HUES64 (cell line): ENCODE measurements at regions not wholly inside any gene's neighbourhood (a gene's known extent, or its start where the extent isn't known, plus 50 kb on each side); places are given as distances from the start of the nearest gene placed in this dataset.

Experiments
- H3K27ac ChIP-seq: 2 replicates; pipeline ENCODE4 v1.7.0; 2013; ENCODE audit warnings: low read depth, low read length, inconsistent platforms
- H3K27me3 ChIP-seq: 2 replicates; pipeline ENCODE4 v1.6.1; 2013; ENCODE audit warnings: mild to moderate bottlenecking, low read length; ENCODE audit not compliant: insufficient read depth
- H3K36me3 ChIP-seq: 2 replicates; pipeline ENCODE4 v1.6.1; 2013; ENCODE audit warnings: mild to moderate bottlenecking, low read length; ENCODE audit not compliant: insufficient read depth
- H3K4me1 ChIP-seq: 2 replicates; pipeline ENCODE4 v1.6.1; 2013; ENCODE audit warnings: mild to moderate bottlenecking, low read length, moderate library complexity; ENCODE audit not compliant: insufficient read depth
- H3K4me3 ChIP-seq: 2 replicates; pipeline ENCODE4 v1.5.1; 2013; ENCODE audit warnings: mild to moderate bottlenecking, low read length, moderate library complexity
- H3K9ac ChIP-seq: 2 replicates; pipeline ENCODE4 v1.6.1; 2013; ENCODE audit warnings: mild to moderate bottlenecking, low read depth, low read length
- H3K9me3 ChIP-seq: 2 replicates; pipeline ENCODE4 v1.6.1; 2013; ENCODE audit warnings: low read depth, low read length; ENCODE audit not compliant: insufficient read depth
- WGBS: fragments of 150-250, 120-280 bp; methylation state at CpG from one replicate; pipeline ENCODE4 v1.1.7; 2013; ENCODE audit warnings: missing lambda C conversion rate; 5-methylcytosine and 5-hydroxymethylcytosine counted together

DNA sequence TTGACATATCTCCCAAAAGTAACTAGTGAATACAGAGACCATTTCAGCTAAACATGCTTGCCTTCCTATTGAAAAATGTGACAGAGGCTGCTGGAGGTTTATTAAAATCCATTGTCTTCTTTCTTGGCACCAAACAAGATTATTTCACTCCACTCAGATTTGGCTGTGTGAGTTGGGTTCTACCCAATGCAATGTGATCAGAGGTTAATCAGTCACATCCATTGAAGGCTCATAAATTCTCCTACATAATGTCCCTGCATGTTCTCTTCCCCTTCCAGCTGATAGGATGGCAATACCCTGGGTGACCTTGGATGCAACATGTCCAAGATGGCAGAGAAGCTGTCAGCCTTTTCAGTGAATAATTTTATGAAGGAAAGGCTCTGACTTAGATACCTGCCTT is 54.5 kb downstream of the TKTL2 start:
- H3K4me1 ChIP-seq = 0 out of 2 replicates have a peak, but pooled peaks cover 9% of the 10 kb centered on the region
- no peak overlapping the region for H3K27ac ChIP-seq
- H3K27me3 ChIP-seq = no peaks in the 10 kb centered on the region
- H3K9ac ChIP-seq = no peak overlapping the region
- H3K4me3 ChIP-seq = no peak overlapping the region
- H3K36me3 ChIP-seq = no peaks in the 10 kb centered on the region
- peaks cover 23% of the 10 kb centered on the region for H3K9me3 ChIP-seq

DNA sequence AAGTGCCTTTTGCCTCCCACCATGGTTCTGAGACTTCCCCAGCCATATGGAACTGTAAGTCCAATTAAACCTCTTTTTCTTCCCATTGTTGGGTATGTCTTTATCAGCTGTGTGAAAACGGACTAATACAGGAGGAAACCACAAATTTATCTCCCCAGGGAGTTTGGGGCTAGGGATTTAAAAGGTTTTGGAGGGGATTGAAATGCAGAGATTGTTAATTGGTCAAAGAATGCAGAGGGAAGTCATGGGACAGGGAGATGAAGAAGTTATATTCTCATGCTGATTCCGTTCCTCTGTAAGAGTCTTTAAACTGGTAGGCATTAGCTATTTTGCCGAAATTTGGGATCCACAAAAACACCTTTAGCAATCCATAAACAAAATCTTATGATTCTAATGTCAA is 57.9 kb downstream of the TKTL2 start:
- H3K27me3 ChIP-seq = no peaks in the 10 kb centered on the region
- 0 out of 2 replicates have a peak, but pooled peaks cover 9% of the 10 kb centered on the region for H3K4me1 ChIP-seq
- H3K27ac ChIP-seq = peak overlapping the region; percentile 89; the same call in 1 of the 2 replicates
- H3K36me3 ChIP-seq = no peaks in the 10 kb centered on the region
- H3K9me3 ChIP-seq = peaks cover 23% of the 10 kb centered on the region
- WGBS = 84% methylated on average over 3 of the region's 3 CpGs
- H3K9ac ChIP-seq = no peak overlapping the region
- no peak overlapping the region for H3K4me3 ChIP-seq

DNA sequence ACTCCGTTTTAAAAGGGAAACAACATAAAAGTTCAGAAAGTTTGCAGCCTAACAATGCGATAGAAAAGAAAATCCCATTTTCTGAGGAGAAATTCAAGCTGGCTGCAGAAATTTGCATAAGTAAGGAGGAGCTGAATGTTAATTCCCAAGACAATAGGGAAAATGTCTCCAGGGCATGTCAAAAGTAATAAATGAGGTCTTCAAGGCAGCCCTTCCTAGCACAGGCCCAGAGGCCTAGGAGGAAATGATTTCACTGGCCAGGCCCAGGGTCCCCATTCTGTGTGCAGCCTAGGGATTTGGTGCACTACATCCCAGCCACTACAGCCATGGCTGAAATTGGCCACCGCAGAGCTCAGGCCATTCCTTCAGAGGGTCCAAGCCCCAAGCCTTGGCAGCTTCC is 59.3 kb downstream of the TKTL2 start:
- no peak overlapping the region for H3K9ac ChIP-seq
- peaks cover 23% of the 10 kb centered on the region for H3K9me3 ChIP-seq
- WGBS = 97% methylated on average over 3 of the region's 3 CpGs
- no peaks in the 10 kb centered on the region for H3K27me3 ChIP-seq
- no peak overlapping the region for H3K4me3 ChIP-seq
- 0 out of 2 replicates have a peak, but pooled peaks cover 9% of the 10 kb centered on the region for H3K4me1 ChIP-seq
- peak overlapping the region; percentile 58; the same call in 1 of the 2 replicates for H3K27ac ChIP-seq
- H3K36me3 ChIP-seq = no peaks in the 10 kb centered on the region

DNA sequence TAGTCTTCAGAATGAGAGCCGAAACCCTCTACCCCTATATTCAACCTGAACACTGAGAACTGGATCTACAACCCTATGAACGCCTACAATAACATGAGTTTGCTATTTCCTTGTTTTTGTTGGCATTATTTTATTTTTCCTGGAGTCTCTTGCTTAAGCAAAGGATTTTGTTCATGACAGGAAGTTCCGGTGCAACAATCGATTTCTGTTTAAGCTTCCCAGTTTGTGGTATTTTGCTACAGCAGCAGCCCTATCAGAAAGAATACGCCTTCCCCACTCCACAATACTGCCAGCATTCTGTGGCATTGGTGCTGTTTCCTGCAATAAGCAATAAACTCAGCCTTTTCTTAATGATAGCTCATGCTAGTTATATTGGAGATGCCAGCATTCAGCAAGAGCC is 60.9 kb downstream of the NPY5R start:
- Histone ChIP-seq H3K27ac (peak overlapping the region; percentile 39; the same call in 1 of the 2 replicates), H3K9me3 (no peaks in the 10 kb centered on the region), H3K4me1 (peaks cover 26% of the 10 kb centered on the region), H3K36me3 (no peaks in the 10 kb centered on the region), H3K4me3 (no peak overlapping the region), H3K9ac (peak overlapping the region; percentile 14; the same call in 1 of the 2 replicates), H3K27me3 (no peaks in the 10 kb centered on the region)
- 88% methylated on average over 5 of the region's 5 CpGs for WGBS

DNA sequence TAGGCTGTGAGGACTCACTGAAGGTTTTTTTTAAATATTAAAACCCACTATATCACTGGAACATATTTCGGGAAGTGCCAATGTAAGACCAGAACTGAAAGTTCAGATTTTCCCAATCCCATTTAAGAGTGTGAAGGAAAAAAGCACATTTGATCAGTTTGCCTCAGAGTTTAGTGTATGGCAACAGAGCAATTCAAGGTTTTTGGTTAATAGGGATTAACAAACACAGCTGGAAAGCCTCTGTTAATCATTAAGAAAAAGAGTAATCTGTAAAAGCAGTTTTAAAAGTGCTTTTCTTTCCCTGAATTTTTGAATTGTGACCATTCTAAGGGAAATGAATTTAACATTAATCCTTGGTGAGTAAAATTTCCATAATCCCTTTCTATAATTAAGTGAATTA is 60.4 kb downstream of the NPY5R start:
- H3K27me3 ChIP-seq = no peaks in the 10 kb centered on the region
- H3K27ac ChIP-seq = peak overlapping the region; percentile 39; the same call in 1 of the 2 replicates
- no peak overlapping the region for H3K4me3 ChIP-seq
- H3K9ac ChIP-seq = peak overlapping the region; percentile 14; the same call in 1 of the 2 replicates
- no peaks in the 10 kb centered on the region for H3K36me3 ChIP-seq
- peaks cover 26% of the 10 kb centered on the region for H3K4me1 ChIP-seq
- 100% methylated on average over 1 of the region's 1 CpG for WGBS
- H3K9me3 ChIP-seq = no peaks in the 10 kb centered on the region
